HL-60 (cell line): ENCODE measurements at regions not wholly inside any gene's neighbourhood (a gene's known extent, or its start where the extent isn't known, plus 50 kb on each side); places are given as distances from the start of the nearest gene placed in this dataset.

ENCODE experiments used
- GABPA ChIP-seq: IDR thresholded peaks from 2 replicates; pipeline ENCODE4 v1.6.1; 2012; ENCODE audit warnings: low read depth
- POLR2AphosphoS5 ChIP-seq: IDR thresholded peaks from 2 replicates; pipeline ENCODE4 v1.6.1; 2012; ENCODE audit warnings: low read depth
- SPI1 ChIP-seq: IDR thresholded peaks from 2 replicates; pipeline ENCODE4 v1.6.1; 2012; ENCODE audit warnings: low read depth, mild to moderate bottlenecking, borderline replicate concordance
- TF ChIP-seq, protein P1 (sequence below): IDR thresholded peaks from one replicate; pipeline ENCODE4 v1.5.1; 2011; ENCODE audit warnings: low read length, control low read depth, inconsistent platforms; ENCODE audit not compliant: insufficient read depth
- TF ChIP-seq, protein P2 (sequence below): IDR thresholded peaks from 2 replicates; pipeline ENCODE4 v1.6.1; 2012; ENCODE audit warnings: low read depth; ENCODE audit not compliant: insufficient replicate concordance

DNA sequence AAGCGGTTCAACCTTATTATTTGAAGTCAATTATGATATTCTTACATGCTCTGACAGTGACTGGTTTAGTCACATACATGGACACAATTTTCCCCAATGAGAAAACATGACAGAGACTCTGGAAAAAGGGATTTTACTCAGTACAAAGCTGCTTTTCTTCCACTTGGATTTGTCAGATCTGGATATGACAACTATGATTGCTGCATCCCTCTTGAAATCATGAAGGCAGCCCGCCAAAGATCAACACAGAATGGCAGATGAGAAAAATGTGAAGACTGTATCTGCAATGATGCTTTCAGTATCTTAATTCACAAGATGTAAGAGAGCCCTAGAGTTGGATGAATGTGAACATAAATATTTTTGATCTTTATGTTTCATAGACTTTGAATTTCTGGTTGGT lies 439.6 kb downstream of the CDH8 start:
- TF ChIP-seq GABPA (no peak), POLR2AphosphoS5 (no peak), SPI1 (no peak)
- TF ChIP-seq, protein P1, sequence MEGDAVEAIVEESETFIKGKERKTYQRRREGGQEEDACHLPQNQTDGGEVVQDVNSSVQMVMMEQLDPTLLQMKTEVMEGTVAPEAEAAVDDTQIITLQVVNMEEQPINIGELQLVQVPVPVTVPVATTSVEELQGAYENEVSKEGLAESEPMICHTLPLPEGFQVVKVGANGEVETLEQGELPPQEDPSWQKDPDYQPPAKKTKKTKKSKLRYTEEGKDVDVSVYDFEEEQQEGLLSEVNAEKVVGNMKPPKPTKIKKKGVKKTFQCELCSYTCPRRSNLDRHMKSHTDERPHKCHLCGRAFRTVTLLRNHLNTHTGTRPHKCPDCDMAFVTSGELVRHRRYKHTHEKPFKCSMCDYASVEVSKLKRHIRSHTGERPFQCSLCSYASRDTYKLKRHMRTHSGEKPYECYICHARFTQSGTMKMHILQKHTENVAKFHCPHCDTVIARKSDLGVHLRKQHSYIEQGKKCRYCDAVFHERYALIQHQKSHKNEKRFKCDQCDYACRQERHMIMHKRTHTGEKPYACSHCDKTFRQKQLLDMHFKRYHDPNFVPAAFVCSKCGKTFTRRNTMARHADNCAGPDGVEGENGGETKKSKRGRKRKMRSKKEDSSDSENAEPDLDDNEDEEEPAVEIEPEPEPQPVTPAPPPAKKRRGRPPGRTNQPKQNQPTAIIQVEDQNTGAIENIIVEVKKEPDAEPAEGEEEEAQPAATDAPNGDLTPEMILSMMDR = no peak
- TF ChIP-seq, protein P2, sequence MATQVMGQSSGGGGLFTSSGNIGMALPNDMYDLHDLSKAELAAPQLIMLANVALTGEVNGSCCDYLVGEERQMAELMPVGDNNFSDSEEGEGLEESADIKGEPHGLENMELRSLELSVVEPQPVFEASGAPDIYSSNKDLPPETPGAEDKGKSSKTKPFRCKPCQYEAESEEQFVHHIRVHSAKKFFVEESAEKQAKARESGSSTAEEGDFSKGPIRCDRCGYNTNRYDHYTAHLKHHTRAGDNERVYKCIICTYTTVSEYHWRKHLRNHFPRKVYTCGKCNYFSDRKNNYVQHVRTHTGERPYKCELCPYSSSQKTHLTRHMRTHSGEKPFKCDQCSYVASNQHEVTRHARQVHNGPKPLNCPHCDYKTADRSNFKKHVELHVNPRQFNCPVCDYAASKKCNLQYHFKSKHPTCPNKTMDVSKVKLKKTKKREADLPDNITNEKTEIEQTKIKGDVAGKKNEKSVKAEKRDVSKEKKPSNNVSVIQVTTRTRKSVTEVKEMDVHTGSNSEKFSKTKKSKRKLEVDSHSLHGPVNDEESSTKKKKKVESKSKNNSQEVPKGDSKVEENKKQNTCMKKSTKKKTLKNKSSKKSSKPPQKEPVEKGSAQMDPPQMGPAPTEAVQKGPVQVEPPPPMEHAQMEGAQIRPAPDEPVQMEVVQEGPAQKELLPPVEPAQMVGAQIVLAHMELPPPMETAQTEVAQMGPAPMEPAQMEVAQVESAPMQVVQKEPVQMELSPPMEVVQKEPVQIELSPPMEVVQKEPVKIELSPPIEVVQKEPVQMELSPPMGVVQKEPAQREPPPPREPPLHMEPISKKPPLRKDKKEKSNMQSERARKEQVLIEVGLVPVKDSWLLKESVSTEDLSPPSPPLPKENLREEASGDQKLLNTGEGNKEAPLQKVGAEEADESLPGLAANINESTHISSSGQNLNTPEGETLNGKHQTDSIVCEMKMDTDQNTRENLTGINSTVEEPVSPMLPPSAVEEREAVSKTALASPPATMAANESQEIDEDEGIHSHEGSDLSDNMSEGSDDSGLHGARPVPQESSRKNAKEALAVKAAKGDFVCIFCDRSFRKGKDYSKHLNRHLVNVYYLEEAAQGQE = no peak
